Spleen (tissue), 7 donors: ENCODE measurements at regions not wholly inside any gene's neighbourhood (a gene's known extent, or its start where the extent isn't known, plus 50 kb on each side); places are given as distances from the start of the nearest gene placed in this dataset.

Experiments
- POLR2A ChIP-seq, 3 donors: fragments of 450-650 bp; IDR thresholded peaks; one replicate each; pipeline ENCODE4 v1.5.1; 2017; ENCODE audit warnings: antibody characterized with exemption in 3 of 3, mild to moderate bottlenecking in 1 of 3
- TF ChIP-seq, protein P1 (sequence below), 11 experiments: fragments of 200-600 bp in 7 of 11; fragments of 450-650 bp in 4 of 11; sonication (generic) in 4 of 11; IDR thresholded peaks in 8 of 11; conservative IDR thresholded peaks in 3 of 11; 1 replicate in 7 of 11; 2 replicates in 4 of 11; pipeline versions ENCODE4 v1.4.0 to v1.8.0; 2016 to 2021; ENCODE audit warnings: antibody characterized with exemption in 11 of 11, inconsistent platforms in 4 of 11, mild to moderate bottlenecking in 1 of 11
- donor health status: DM: no; HTN: no; CAD: no; lungs with moderate emphysema.
- donor health status: DM: no; HTN: no; CAD: no.
- donor health status: DM: no; HTN: no; CAD: no.

- TF ChIP-seq, protein P1, sequence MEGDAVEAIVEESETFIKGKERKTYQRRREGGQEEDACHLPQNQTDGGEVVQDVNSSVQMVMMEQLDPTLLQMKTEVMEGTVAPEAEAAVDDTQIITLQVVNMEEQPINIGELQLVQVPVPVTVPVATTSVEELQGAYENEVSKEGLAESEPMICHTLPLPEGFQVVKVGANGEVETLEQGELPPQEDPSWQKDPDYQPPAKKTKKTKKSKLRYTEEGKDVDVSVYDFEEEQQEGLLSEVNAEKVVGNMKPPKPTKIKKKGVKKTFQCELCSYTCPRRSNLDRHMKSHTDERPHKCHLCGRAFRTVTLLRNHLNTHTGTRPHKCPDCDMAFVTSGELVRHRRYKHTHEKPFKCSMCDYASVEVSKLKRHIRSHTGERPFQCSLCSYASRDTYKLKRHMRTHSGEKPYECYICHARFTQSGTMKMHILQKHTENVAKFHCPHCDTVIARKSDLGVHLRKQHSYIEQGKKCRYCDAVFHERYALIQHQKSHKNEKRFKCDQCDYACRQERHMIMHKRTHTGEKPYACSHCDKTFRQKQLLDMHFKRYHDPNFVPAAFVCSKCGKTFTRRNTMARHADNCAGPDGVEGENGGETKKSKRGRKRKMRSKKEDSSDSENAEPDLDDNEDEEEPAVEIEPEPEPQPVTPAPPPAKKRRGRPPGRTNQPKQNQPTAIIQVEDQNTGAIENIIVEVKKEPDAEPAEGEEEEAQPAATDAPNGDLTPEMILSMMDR (IDR thresholded peaks at IDR 0.05 in 8 of 11, conservative IDR thresholded peaks at IDR 0.05 in 3 of 11) = no peak
- TF ChIP-seq POLR2A (IDR thresholded peaks at IDR 0.05) = no peak
Observed at GRCh38 chr5:74289238-74289637, 351.3 kb downstream of the ENC1 start.
